ENCODE measurements at regions not wholly inside any gene's neighbourhood (a gene's known extent, or its start where the extent isn't known, plus 50 kb on each side); places are given as distances from the start of the nearest gene placed in this dataset.
"Not testable (repeated sequence)": the region's sequence is repeated elsewhere in the genome, so short reads cannot be mapped to it uniquely, and the experiment has no call there.

DNA sequence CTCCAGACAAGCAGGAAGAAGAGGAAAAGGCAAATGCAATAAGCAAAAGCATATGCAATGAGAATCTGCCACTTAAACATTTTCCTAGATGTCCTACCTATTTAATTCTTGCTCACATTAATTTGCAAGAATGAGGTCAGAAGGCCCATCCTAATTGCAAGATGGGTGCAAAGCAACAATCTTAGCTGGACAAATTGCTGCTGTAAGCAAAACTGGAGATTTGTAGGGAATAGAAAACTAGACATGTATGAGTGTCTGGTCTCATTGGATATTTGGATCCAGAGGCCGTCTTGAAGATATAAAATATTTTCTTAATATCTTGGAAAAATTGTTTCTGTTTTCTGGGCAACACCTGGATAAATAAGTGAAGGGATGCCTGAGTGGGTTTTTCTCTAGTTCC, 150.1 kb upstream of the PGR start:
- intact Hi-C loops (cut with micrococcal nuclease) = no loop called here
- no peaks in the 10 kb centered on the region for H3K4me1 Mint-ChIP-seq (ENCODE audit: low read depth)
- peaks cover 9% of the 10 kb centered on the region for H3K9me3 Mint-ChIP-seq

DNA sequence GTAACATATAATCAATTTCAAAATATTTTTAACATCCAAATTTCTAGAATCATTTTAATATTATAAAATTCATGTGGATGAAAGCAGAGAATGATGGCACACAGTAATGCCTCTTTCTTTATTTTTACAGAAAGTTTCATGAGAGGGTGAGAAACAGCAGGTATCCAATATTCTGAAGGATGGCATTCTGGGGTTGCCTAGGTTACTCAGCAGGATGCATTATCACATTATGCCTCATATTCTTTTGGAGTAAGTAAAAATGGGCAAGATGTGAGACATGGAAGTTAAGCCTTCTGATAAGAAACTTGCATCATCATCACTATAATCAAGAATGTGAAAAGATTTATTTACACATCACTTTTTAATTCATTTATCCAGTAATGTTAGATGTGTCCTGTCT, 148.7 kb upstream of the PGR start:
- H3K27ac Mint-ChIP-seq = no peak overlapping the region
- DNase-seq (ENCODE audit: low spot score) = no peak
- no peaks in the 10 kb centered on the region for H3K36me3 Mint-ChIP-seq (ENCODE audit: low read depth)
- H3K27me3 Mint-ChIP-seq (ENCODE audit: low read depth) = no peaks in the 10 kb centered on the region
- intact Hi-C loops (cut with micrococcal nuclease) = no loop called here
- H3K4me3 Mint-ChIP-seq (ENCODE audit: low read depth) = no peak overlapping the region
- no peaks in the 10 kb centered on the region for H3K4me1 Mint-ChIP-seq (ENCODE audit: low read depth)
- H3K9me3 Mint-ChIP-seq = peaks cover 9% of the 10 kb centered on the region

More for the DNA sequence above, 150.1 kb upstream of the PGR start:
- no peaks in the 10 kb centered on the region for H3K27me3 Mint-ChIP-seq (ENCODE audit: low read depth)
- H3K27ac Mint-ChIP-seq = no peak overlapping the region
- no peak for DNase-seq (ENCODE audit: low spot score)
- no peaks in the 10 kb centered on the region for H3K36me3 Mint-ChIP-seq (ENCODE audit: low read depth)
- H3K4me3 Mint-ChIP-seq (ENCODE audit: low read depth) = no peak overlapping the region

DNA sequence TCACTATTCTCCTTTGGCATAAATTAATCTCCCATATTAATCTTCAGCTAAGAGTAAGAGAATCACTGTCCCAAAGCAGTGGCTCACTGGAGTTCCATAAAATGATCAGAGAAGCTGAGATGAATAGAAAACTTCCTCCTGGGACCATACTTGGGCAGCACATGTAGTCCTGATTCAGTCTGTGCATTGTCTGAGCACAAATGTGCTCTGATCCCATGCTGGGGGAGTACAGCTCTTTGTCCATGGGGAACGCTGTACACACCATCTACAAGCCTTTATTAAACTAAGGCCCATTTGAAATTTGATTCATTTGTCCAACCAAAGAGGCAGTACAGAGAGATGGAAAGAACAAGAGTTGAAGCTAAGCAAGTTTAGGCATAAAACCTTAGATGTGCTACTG, 147.4 kb upstream of the PGR start:
- H3K27me3 Mint-ChIP-seq (ENCODE audit: low read depth) = no peaks in the 10 kb centered on the region
- no peak overlapping the region for H3K27ac Mint-ChIP-seq
- peaks cover 9% of the 10 kb centered on the region for H3K9me3 Mint-ChIP-seq
- intact Hi-C loops (cut with micrococcal nuclease) = no loop called here
- no peak for DNase-seq (ENCODE audit: low spot score)
- no peaks in the 10 kb centered on the region for H3K4me1 Mint-ChIP-seq (ENCODE audit: low read depth)
- H3K4me3 Mint-ChIP-seq (ENCODE audit: low read depth) = no peak overlapping the region
- H3K36me3 Mint-ChIP-seq (ENCODE audit: low read depth) = no peaks in the 10 kb centered on the region

DNA sequence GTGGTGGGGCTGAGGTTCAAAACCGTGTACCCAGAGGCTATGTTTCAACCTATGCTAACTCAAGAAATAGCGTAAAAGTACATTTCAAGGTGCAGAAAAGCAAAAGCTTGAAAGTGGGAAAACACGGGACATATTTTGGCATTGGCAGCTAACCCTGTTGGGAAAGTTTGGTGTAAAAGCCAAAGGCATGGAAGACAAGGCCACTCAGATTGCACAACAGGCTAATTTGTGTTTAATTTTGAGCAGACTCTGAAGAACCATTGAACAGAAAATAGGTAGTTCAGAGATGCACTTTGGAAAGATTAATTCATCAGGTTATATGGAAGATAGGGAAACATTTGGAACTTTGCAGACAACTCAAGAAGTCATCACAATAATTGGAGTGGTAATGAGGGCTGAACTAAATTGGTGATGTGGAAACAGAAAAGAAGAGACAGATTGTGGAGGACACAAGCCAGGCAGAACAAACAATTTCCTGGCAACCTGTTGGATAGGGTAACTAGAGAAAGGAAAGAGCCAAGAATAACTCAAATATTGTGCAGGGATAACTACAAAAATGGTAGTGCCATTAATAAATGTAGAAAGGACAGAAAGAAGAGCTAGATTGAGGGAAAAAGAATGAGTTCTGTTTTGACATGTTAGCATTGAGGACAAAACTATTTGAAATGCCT, 140.5 kb upstream of the PGR start:
- Mint-ChIP-seq H3K27ac (no peak overlapping the region), H3K36me3 (ENCODE audit: low read depth) (no peaks in the 10 kb centered on the region), H3K27me3 (ENCODE audit: low read depth) (no peaks in the 10 kb centered on the region), H3K9me3 (peaks cover 17% of the 10 kb centered on the region), H3K4me1 (ENCODE audit: low read depth) (no peaks in the 10 kb centered on the region), H3K4me3 (ENCODE audit: low read depth) (no peak overlapping the region)
- intact Hi-C loops (cut with micrococcal nuclease) = no loop called here
- no peak for DNase-seq (ENCODE audit: low spot score)

DNA sequence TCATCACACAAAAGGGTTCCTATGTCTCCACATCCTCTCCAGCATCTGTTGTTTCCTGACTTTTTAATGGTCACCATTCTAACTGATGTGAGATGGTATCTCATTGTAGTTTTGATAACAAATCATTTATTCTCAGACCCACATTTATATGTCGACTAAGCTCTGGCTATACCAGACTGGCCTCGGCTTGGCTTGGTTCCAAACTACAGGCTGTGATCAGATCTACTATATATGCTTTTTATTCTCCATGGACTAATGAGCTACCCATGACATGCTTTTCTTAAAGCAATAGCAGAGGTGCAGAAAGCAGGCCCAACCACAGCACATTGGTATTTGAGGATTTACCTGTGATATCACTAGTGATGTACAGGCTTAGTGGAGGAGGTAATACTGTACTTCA, 139.8 kb upstream of the PGR start:
- no peak overlapping the region for H3K4me3 Mint-ChIP-seq (ENCODE audit: low read depth)
- no peak for DNase-seq (ENCODE audit: low spot score)
- H3K27me3 Mint-ChIP-seq (ENCODE audit: low read depth) = no peaks in the 10 kb centered on the region
- intact Hi-C loops (cut with micrococcal nuclease) = no loop called here
- no peaks in the 10 kb centered on the region for H3K36me3 Mint-ChIP-seq (ENCODE audit: low read depth)
- H3K4me1 Mint-ChIP-seq (ENCODE audit: low read depth) = no peaks in the 10 kb centered on the region
- peaks cover 17% of the 10 kb centered on the region for H3K9me3 Mint-ChIP-seq
- H3K27ac Mint-ChIP-seq = no peak overlapping the region

DNA sequence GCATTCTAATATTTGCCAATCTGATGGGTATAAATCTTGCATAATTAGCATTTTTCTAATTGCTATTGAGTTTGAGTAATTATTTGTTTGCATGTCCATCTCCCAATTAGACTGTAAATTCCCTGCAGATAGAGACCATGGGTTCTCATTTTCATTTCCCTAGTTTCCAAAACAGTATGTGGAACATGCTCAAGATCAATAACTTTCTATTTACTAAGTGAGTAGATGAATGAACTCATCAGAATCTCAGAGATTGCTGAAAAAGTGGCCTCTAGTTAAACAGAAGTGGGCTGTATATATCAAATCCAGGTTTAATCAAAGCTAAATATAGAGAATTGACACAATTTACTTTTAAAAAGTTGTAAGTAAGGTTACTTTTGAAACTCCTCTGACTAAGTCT, 138.0 kb upstream of the PGR start:
- Mint-ChIP-seq H3K27ac (no peak overlapping the region), H3K27me3 (ENCODE audit: low read depth) (no peaks in the 10 kb centered on the region), H3K36me3 (ENCODE audit: low read depth) (no peaks in the 10 kb centered on the region), H3K4me1 (ENCODE audit: low read depth) (no peaks in the 10 kb centered on the region), H3K4me3 (ENCODE audit: low read depth) (no peak overlapping the region), H3K9me3 (peaks cover 17% of the 10 kb centered on the region)
- no peak for DNase-seq (ENCODE audit: low spot score)
- intact Hi-C loops (cut with micrococcal nuclease) = no loop called here

DNA sequence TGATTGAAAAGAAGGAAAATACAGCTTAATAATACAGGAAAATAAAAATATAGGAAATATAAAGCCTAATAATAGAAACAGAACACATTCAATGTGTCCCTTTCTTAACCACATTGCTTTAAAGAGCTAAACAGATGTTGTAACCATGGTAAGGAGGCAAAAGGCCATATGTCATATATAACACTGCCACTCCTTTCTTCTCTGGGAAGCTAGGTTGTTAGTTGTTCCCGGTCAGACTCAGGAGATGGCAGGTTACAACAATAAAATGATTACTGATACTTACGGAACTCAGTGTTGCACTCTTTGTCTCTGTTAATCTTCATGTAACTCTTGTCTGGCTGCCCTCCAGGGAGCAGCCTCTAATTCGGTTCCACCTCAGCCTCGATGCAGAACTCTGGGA, 134.7 kb upstream of the PGR start:
- H3K36me3 Mint-ChIP-seq (ENCODE audit: low read depth) = no peaks in the 10 kb centered on the region
- no peak overlapping the region for H3K4me3 Mint-ChIP-seq (ENCODE audit: low read depth)
- H3K27me3 Mint-ChIP-seq (ENCODE audit: low read depth) = no peaks in the 10 kb centered on the region
- H3K9me3 Mint-ChIP-seq = peaks cover 5% of the 10 kb centered on the region
- H3K27ac Mint-ChIP-seq = no peak overlapping the region
- DNase-seq (ENCODE audit: low spot score) = no peak
- H3K4me1 Mint-ChIP-seq (ENCODE audit: low read depth) = no peaks in the 10 kb centered on the region
- intact Hi-C loops (cut with micrococcal nuclease) = no loop called here

DNA sequence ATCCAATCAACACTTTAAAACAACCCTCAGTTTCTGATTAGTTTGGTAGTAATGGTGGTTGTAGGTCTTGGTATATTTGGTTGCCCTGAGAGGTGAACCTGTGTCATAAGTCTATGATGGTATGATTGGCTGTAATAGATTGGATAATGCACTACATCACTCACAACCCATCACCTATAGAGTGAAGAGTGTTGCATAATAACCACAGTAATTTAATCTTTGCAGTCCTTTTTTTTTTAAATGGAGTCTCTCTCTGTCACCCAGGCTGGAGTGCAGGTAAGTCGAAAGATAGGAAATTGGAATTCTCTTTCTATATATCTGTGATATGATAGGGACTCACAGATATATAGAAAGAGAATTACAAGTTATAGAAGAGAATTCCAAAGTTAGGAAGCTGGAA, 133.4 kb upstream of the PGR start:
- Mint-ChIP-seq H3K36me3 (ENCODE audit: low read depth) (no peaks in the 10 kb centered on the region), H3K9me3 (no peaks in the 10 kb centered on the region), H3K4me1 (ENCODE audit: low read depth) (no peaks in the 10 kb centered on the region), H3K27ac (no peak overlapping the region), H3K27me3 (ENCODE audit: low read depth) (no peaks in the 10 kb centered on the region), H3K4me3 (ENCODE audit: low read depth) (no peak overlapping the region)
- no peak for DNase-seq (ENCODE audit: low spot score)
- intact Hi-C loops (cut with micrococcal nuclease) = no loop called here

DNA sequence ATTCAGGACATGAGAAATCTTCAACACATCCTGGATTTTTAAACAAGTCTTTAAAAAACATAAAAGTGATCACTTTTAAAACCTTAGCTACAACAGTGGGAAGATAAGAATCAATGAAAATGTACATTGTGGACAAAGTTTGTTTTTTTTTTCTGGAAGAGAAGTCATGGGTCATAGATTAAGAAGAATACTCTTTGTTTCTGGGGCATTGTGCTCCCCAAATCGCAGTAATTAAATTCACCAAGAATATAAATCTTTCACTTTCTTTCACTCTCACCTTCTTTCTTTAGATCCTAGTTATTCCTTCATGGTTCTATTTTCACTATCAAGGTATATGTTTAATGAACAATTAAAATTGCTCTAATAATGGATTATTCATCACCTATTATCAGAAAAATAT, 132.6 kb upstream of the PGR start:
- Mint-ChIP-seq H3K4me1 (ENCODE audit: low read depth) (no peaks in the 10 kb centered on the region), H3K27ac (no peak overlapping the region), H3K4me3 (ENCODE audit: low read depth) (no peak overlapping the region), H3K9me3 (no peaks in the 10 kb centered on the region), H3K36me3 (ENCODE audit: low read depth) (no peaks in the 10 kb centered on the region), H3K27me3 (ENCODE audit: low read depth) (no peaks in the 10 kb centered on the region)
- intact Hi-C loops (cut with micrococcal nuclease) = no loop called here
- DNase-seq (ENCODE audit: low spot score) = no peak

DNA sequence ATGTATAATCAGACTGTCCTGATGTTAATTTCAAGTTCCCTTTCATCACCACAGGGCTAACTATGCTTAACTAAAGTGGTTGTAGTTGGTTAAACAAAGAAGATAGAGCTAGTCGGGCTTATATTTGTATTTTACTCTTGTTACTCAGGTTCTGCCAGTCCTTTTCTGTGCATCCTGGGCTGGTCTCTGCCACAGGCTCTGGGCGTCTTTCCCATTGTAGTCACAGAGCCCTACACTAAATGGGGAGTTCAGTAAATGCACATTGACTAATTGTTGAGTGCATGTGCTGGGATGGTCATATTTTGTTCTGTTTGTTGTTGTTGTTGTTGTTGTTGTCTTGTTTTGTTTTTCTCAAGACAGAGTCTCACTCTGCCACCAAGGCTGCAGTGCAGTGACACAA, 125.4 kb upstream of the PGR start:
- no peak for DNase-seq (ENCODE audit: low spot score)
- Mint-ChIP-seq H3K4me3 (ENCODE audit: low read depth) (no peak overlapping the region), H3K9me3 (peaks cover 7% of the 10 kb centered on the region), H3K4me1 (ENCODE audit: low read depth) (no peaks in the 10 kb centered on the region), H3K27ac (no peak overlapping the region), H3K27me3 (ENCODE audit: low read depth) (no peaks in the 10 kb centered on the region), H3K36me3 (ENCODE audit: low read depth) (no peaks in the 10 kb centered on the region)
- intact Hi-C loops (cut with micrococcal nuclease) = no loop called here

DNA sequence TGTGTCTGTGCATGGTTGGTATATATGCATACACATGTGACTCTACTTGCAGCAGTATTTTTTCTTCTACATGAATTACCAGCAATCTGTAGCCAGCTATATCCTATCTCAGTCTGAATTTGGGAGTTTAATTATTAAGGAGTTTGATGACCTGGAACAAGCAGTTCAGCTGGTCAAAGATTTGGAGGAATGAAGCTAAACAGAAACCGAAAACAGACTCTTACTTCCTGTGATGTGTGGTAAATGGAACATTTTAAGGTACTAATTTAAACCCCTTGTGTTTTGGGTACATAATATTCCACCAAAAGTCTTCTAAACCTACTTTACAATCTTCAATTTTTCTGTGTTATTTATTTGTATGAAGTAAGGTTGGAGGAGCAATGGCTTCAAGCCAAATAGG, 124.4 kb upstream of the PGR start:
- intact Hi-C loops (cut with micrococcal nuclease) = no loop called here
- H3K4me1 Mint-ChIP-seq (ENCODE audit: low read depth) = no peaks in the 10 kb centered on the region
- no peak for DNase-seq (ENCODE audit: low spot score)
- H3K27me3 Mint-ChIP-seq (ENCODE audit: low read depth) = no peaks in the 10 kb centered on the region
- H3K4me3 Mint-ChIP-seq (ENCODE audit: low read depth) = no peak overlapping the region
- peaks cover 7% of the 10 kb centered on the region for H3K9me3 Mint-ChIP-seq
- no peaks in the 10 kb centered on the region for H3K36me3 Mint-ChIP-seq (ENCODE audit: low read depth)
- no peak overlapping the region for H3K27ac Mint-ChIP-seq

DNA sequence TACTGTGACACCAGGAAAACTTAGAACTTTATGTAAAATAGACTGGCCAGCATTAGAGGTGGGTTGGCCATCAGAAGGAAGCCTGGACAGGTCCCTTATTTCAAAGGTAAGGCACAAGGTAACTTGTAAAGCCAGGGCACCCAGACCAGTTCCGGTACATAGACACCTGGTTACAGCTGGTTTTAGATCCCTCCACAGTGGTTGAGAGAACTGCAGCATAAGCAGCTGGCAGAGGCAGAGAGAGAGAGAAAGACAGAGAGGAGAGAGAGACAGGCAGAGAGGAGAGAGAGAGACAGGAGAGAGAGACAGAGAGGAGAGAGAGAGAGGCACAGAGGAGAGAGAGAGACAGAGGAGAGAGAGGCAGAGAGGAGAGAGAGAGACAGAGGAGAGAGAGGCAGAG, 116.0 kb upstream of the PGR start:
- H3K36me3 Mint-ChIP-seq (ENCODE audit: low read depth); H3K27me3 Mint-ChIP-seq (ENCODE audit: low read depth); H3K4me1 Mint-ChIP-seq (ENCODE audit: low read depth); DNase-seq (ENCODE audit: low spot score); H3K9me3 Mint-ChIP-seq; H3K27ac Mint-ChIP-seq; H3K4me3 Mint-ChIP-seq (ENCODE audit: low read depth); intact Hi-C loops (cut with micrococcal nuclease): not testable (repeated sequence)

DNA sequence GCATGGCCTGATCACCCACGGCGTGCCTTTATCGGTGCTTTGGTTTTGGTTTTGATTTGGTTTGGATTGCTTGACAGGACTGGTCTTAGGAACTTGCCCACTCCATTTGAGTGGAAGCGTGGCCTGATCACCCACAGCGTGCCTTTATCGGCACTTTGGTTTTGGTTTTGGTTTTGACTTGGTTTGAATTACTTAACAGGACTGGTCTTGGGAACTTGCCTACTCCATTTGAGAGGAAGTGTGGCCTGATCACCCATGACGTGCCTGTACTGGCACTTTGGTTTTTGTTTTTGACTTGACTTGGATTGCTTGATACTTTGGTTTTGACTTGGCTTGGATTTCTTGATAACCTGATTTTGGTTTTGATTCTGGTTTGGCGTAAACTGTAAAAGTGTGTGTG, 115.5 kb upstream of the PGR start:
- H3K4me3 Mint-ChIP-seq (ENCODE audit: low read depth); H3K36me3 Mint-ChIP-seq (ENCODE audit: low read depth); H3K27me3 Mint-ChIP-seq (ENCODE audit: low read depth); intact Hi-C loops (cut with micrococcal nuclease); H3K27ac Mint-ChIP-seq; H3K4me1 Mint-ChIP-seq (ENCODE audit: low read depth); DNase-seq (ENCODE audit: low spot score): not testable (repeated sequence)
- H3K9me3 Mint-ChIP-seq = peaks cover 10% of the 10 kb centered on the region

DNA sequence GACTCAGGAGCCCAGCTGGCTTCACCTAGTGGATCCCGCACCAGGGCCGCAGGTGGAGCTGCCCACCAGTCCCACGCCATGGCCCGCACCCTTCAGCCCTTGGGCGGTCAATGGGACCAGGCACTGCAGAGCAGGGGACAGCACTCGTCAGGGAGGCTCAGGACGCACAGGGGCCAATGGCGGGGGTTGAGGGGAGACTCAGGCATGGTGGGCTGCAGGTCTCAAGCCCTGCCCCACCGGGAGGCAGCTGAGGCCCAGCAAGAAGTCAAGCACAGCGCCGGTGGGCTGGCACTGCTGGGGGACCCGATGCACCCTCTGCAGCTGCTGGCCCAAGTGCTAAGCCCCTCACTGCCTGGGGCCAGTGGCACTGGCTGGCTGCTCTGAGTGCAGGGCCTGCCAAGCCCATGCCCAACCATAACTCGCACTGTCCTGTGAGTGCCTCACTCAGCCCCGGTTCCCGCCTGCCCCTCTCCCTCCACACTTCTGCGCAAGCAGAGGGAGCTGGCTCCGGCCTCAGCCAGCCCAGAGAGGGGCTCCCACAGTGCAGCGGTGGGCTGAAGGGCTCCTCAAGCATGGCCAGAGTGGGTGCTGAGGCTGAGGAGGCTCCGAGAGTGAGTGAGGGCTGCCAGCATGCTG, 111.7 kb upstream of the PGR start:
- Mint-ChIP-seq H3K27me3 (ENCODE audit: low read depth) (no peaks in the 10 kb centered on the region), H3K4me1 (ENCODE audit: low read depth) (no peaks in the 10 kb centered on the region), H3K9me3 (peaks cover 10% of the 10 kb centered on the region), H3K4me3 (ENCODE audit: low read depth) (no peak overlapping the region), H3K36me3 (ENCODE audit: low read depth) (no peaks in the 10 kb centered on the region), H3K27ac (no peak overlapping the region)
- intact Hi-C loops (cut with micrococcal nuclease) = no loop called here
- DNase-seq (ENCODE audit: low spot score) = no peak
